Keratinocyte (primary cell): ENCODE measurements at regions not wholly inside any gene's neighbourhood (a gene's known extent, or its start where the extent isn't known, plus 50 kb on each side); places are given as distances from the start of the nearest gene placed in this dataset.

Experiments used
- CTCF ChIP-seq, 3 experiments: IDR thresholded peaks in 1 of 3; conservative IDR thresholded peaks in 1 of 3; optimal IDR thresholded peaks in 1 of 3; 2 replicates in 2 of 3; 3 replicates in 1 of 3; pipeline versions ENCODE3 to v1.5.1; 2011; ENCODE audit warnings: low read length in 3 of 3, mild to moderate bottlenecking in 3 of 3, moderate library complexity in 2 of 3, control low read depth in 1 of 3, inconsistent platforms in 1 of 3; ENCODE audit not compliant: insufficient read depth in 2 of 3; ENCODE audit errors: extremely low read depth in 1 of 3
- EZH2 ChIP-seq: IDR thresholded peaks from one replicate; pipeline ENCODE4 v1.6.1; 2012; ENCODE audit warnings: inconsistent platforms, mild to moderate bottlenecking, low read length, moderate library complexity

- TF ChIP-seq CTCF (optimal IDR thresholded peaks at IDR 0.05 in 1 of 3, IDR thresholded peaks at IDR 0.05 in 1 of 3, conservative IDR thresholded peaks at IDR 0.05 in 1 of 3; ENCODE audit: extremely low read depth in 1 of 3, insufficient read depth in 2 of 3, low read length in 3 of 3) (no peak), EZH2 (no peak)
Measured at GRCh38 chr13:39119422-39119821, 81.2 kb downstream of the NHLRC3 start.
